ENCODE measurements at regions not wholly inside any gene's neighbourhood (a gene's known extent, or its start where the extent isn't known, plus 50 kb on each side); places are given as distances from the start of the nearest gene placed in this dataset.

- Histone ChIP-seq H3K27ac (ENCODE audit: control insufficient read depth, insufficient read depth) (no peak overlapping the region), H3K4me1 (ENCODE audit: control insufficient read depth, insufficient read depth, low read length) (no peaks in the 10 kb centered on the region), H3K4me2 (ENCODE audit: control insufficient read depth, insufficient read depth) (no peak overlapping the region), H2AFZ (ENCODE audit: control insufficient read depth, low read depth, low read length) (no peak overlapping the region), H3K4me3 (no peak overlapping the region), H3K79me2 (ENCODE audit: control insufficient read depth, insufficient read depth, low read length) (no peaks in the 10 kb centered on the region), H3K9me3 (replicated peaks; ENCODE audit: control insufficient read depth, insufficient read depth, low read length) (no peaks in the 10 kb centered on the region; the same call in 2 of the 3 replicates), H3K9ac (ENCODE audit: control insufficient read depth, insufficient read depth, low read length) (no peak overlapping the region), H3K36me3 (ENCODE audit: control insufficient read depth in 2 of 2, insufficient read depth in 2 of 2, low read length in 1 of 2) (no peaks in the 10 kb centered on the region; a peak in 1 of 4 replicates), H4K20me1 (ENCODE audit: control insufficient read depth, insufficient read depth) (no peaks in the 10 kb centered on the region), H3K27me3 (replicated peaks in 1 of 2; ENCODE audit: control insufficient read depth in 2 of 2, insufficient read depth in 2 of 2, low read length in 1 of 2) (no peaks in the 10 kb centered on the region)
- SMC1A ChIA-PET (ENCODE audit: uncharacterized antibody, unreplicated experiment) = interaction anchor here (1.5 kb wide), 1 partner anchor 188 kb away, joined by 3 read pairs; no protein-coding TSS in a partner anchor
- DNase-seq (ENCODE audit: low read depth, low spot score) = no peak
- ATAC-seq = no peak
- WGBS (ENCODE audit: insufficient coverage, insufficient replicate concordance, low lambda C conversion rate, missing lambda C conversion rate) = 96% methylated on average over 4 of the region's 4 CpGs
- FAIRE-seq = no peak
- RAD21 ChIA-PET (ENCODE audit: unreplicated experiment) = no interaction called here
- in situ Hi-C loops (cut with MboI) = no loop called here
- CTCF ChIA-PET = no interaction called here
- POLR2A ChIA-PET = interaction anchor here (1.1 kb wide), 1 partner anchor 14 kb away, joined by 3 read pairs; no protein-coding TSS in a partner anchor
- intact Hi-C loops (cut with micrococcal nuclease; ENCODE audit: unreplicated experiment) = no loop called here
- BruUV-seq (replicated peaks) = no TSS peak
- no peak for TF ChIP-seq USF1 (IDR thresholded peaks at IDR 0.05; ENCODE audit: borderline replicate concordance, extremely low read length, insufficient read depth, low read depth, low read length)
- no peak for TF ChIP-seq CREM (IDR thresholded peaks at IDR 0.05; ENCODE audit: low read depth)
- no peak for TF ChIP-seq NFXL1 (IDR thresholded peaks at IDR 0.05; ENCODE audit: borderline replicate concordance)
- TF ChIP-seq CEBPB (IDR thresholded peaks at IDR 0.05; ENCODE audit: borderline replicate concordance in 1 of 2, low read depth in 2 of 2, low read length in 2 of 2) = no peak
- no peak for TF ChIP-seq EP300 (IDR thresholded peaks at IDR 0.05; ENCODE audit: borderline replicate concordance in 1 of 2, control insufficient read depth in 1 of 2, low read depth in 2 of 2, low read length in 2 of 2)
- TF ChIP-seq MEF2B (IDR thresholded peaks at IDR 0.05; ENCODE audit: partially characterized antibody, poor library complexity, severe bottlenecking) = no peak
- no peak for TF ChIP-seq YBX1 (IDR thresholded peaks at IDR 0.05)
- no peak for TF ChIP-seq ZNF207 (IDR thresholded peaks at IDR 0.05; ENCODE audit: borderline replicate concordance)
- TF ChIP-seq PAX8 (IDR thresholded peaks at IDR 0.05) = no peak
- no peak for TF ChIP-seq USF2 (IDR thresholded peaks at IDR 0.05; ENCODE audit: borderline replicate concordance, low read depth, low read length)
- no peak for TF ChIP-seq BCLAF1 (IDR thresholded peaks at IDR 0.05)
- no peak for TF ChIP-seq HDAC6 (IDR thresholded peaks at IDR 0.05; ENCODE audit: unreplicated experiment)
- no peak for TF ChIP-seq SMARCA5 (IDR thresholded peaks at IDR 0.05)
- TF ChIP-seq RELB (IDR thresholded peaks at IDR 0.05; ENCODE audit: low read depth) = no peak
- no peak for TF ChIP-seq NR2C1 (IDR thresholded peaks at IDR 0.05)
- no peak for TF ChIP-seq ATF2 (IDR thresholded peaks at IDR 0.05; ENCODE audit: low read length)
These were observed 136.9 kb upstream of the RFX3 start for GRCh38 chr9:3662671-3663070.
